Limb (tissue), 2 donors: ENCODE measurements at regions not wholly inside any gene's neighbourhood (a gene's known extent, or its start where the extent isn't known, plus 50 kb on each side); places are given as distances from the start of the nearest gene placed in this dataset.
A peak's percentile ranks its signal among the peaks of the same experiment; 100 is the strongest.

ENCODE experiments used
- DNase-seq, 2 donors: peaks; one replicate each; pipeline ENCODE4 v3.0.0-alpha.2; 2016; ENCODE audit errors: extremely low spot score in 2 of 2

DNA sequence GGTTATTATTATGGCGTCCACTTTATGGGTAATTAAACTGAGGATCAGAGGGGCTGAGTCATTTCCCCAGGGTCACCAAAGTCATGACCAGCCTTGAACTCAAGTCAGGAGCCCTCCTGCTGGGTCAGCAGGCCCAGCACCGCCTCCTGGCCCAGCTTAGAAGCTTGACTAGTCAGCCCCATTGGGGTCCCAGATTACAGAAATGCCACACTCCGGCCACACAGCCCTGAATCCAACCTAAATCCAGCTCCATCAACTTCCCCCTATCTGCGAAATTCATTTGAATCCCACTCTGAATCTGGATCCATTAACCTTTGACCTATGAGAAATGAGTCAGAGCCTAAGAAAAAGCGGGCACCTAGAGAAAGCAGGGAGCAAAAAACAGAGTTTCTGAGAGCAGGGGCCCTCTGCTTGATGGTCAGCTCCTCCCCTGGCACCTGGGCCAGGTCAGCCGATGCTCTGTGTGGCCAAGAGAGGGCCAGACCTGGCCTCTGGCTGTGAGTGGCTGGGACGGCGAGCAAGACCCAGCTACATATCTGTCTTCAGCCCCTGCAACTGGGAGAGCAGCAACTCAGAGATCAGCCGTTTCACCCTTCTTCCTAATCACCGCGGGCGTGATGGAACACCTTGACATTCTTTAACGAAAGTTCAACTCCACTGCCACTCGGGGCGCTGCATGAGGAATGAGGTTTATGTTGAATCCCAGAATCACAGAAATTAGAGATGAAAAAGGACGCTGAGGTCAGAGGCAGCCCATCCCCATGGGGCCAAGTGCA lies 196.1 kb downstream of the TRIM29 start:
- no peak for DNase-seq

DNA sequence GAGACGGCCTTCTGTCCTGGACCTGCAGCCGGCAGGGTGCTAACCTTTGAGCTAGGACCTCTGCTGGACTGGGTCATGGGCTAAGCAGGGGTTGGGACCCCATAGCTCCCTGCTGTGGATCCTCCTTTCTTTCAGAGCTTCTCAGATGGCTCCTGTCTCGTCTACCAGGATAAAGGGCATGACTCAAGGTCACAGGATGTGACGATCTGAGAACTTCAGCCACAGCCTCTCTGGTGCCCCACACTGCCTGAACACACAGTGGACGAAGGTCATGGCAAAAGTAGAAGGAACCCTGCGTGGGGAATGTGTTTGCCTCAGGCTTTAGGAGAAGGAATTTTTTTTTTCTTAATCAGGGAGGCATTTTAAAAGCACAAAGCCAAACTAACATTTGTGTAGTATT lies 196.7 kb downstream of the TRIM29 start:
- no peak for DNase-seq

DNA sequence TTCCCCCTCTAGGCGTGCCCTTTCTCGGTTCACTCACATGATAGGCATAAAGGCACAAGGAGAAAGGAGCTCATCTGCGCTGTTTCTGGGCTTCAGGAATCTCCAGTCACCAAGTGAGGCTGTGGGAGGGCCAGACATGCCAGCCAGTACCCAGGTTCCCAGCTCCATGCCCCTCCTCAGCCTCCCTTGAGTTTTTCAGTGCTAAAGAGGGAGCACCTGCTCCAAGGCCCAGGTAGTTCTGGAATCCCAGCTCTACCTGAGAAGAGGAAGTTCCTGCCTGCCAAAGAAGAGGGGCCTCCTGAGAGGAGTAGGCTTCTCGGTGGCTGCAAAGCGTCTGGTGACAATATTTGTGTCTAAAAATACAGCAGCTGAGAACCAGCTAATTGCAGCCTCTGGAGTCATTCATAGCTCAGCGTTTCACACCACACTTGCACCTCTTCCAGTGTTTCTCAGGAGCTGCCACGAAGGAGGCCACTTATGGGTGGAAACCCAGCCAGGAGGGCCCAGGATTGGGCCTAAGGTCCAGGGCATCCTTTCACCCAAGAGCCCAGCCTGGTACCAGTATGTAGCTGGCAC lies 197.4 kb downstream of the TRIM29 start:
- DNase-seq: no peak

DNA sequence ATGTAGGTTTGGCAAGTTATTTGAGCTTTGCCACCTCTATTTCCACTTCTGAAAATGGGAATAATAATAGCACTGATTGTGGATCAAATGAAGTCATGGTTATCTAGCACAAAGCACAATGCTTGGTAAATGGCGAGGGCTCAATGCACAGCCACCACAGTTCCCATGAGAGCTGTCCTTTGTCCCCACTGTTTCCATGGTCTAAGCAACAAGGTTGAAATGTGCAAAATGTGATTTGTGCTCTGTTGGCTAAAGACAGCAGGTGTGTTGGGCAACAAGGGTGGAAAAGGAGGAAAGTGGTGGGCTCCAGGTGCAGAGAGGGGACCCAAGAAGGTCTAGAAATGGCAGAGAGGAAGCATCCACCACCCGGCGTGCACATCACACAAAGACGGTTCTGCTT lies 200.5 kb downstream of the TRIM29 start:
- DNase-seq: no peak

DNA sequence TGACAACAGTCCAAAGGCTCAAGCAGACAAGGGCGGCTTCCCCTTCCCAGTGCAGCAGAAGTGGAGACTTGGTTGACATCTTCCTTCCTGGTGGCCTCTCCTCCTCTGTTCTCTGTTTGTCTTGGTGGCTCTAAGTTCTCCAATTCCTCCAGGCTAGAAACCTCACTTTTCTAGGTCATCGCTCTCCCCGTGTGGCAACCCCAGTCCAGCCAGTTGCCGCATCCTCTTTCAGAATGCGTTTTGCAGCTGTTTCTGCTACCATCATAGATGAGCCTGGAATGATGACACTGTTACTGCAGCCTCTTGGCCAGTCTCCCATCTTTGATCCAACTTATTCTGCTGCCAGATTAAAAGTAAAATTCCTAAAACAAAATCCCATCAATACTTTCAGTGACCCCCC lies 201.5 kb downstream of the TRIM29 start:
- DNase-seq: peak in 1 of 2 donors; percentile 6

DNA sequence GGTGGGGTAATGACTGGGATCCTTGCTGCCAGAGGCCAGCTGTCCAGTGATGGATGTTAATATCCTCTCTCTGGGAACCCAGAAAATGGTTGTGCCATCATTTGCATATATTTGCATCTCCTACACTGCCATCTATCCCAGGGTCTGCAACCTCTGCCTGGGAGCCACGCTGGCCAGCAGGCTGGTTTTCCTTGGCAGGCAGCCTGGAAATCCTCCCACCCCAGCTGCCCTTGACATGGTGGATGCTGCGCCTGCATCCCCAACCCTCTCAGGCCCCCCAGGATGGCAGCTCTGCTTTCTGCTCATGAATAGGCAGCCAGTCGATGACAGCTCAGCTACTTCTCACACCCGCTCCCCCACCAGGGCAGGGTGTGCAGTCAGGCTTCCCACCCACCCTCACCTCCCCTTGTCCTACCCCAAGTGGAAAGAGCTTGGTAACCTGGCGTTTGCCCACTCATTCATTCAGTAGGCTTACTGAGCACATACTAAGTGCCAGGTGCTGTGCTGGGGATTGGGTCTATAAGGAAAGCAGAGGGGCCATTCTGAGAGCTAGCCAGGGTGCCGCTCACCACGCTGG lies 202.5 kb downstream of the TRIM29 start:
- peak in 1 of 2 donors; percentile 43 for DNase-seq

DNA sequence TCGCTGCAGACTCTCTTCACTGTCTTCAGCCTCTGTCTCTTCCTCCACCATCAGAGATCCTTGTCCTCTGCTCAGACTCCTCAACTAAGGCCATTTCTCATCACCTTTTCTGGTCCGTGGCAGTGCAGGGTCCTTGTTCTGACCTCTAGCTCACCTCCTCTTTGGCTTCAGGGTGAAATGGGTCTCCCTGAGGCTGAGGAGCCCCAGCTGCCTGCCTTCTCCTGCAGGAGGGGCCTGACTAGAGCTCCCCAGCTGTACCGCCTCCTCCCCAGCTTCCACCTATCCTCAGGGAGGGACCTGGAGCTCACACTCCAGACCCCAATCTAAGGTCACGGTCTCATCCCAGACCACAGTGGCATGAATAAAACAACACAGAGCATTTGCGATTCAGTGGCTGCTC lies 203.0 kb downstream of the TRIM29 start:
- DNase-seq: no peak

DNA sequence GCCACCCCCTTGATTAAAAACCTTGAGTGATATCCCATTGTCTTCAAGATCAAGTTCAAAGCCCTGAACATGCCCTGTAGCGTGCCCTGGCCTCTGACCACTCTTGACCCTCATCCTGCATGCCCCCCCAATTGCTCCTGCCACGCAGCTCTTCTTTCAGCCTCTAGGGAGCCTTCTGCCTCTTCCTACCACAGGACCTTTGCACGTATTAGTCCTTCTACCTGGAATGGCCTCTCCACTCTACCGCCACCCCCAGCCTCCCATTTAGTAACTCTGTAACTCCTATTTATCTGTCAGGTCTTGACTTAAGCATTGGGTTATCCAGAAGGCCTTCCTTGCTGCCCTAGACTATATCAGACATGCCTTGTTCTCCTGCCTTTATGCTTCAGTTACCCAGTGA lies 203.6 kb downstream of the TRIM29 start:
- no peak for DNase-seq

DNA sequence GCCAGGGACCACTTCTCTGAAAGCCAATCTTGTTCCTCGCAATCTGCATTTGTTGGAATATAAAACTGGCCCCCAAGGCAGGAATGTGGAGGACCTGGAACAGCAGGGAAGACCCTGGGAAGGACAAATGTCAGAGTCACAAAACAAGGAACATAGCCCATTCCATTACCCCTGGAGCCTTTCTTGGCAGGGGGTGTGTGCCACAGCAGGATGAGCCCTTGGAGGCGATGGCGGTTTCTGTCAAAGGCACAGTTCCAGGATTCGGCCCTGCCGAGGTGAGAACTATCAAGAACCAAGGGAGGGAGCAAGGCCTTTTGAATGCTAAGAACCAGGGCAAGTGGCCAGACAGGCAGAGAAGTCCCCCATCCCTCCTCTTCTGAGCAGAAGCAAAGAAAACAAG lies 204.3 kb downstream of the TRIM29 start:
- no peak for DNase-seq

DNA sequence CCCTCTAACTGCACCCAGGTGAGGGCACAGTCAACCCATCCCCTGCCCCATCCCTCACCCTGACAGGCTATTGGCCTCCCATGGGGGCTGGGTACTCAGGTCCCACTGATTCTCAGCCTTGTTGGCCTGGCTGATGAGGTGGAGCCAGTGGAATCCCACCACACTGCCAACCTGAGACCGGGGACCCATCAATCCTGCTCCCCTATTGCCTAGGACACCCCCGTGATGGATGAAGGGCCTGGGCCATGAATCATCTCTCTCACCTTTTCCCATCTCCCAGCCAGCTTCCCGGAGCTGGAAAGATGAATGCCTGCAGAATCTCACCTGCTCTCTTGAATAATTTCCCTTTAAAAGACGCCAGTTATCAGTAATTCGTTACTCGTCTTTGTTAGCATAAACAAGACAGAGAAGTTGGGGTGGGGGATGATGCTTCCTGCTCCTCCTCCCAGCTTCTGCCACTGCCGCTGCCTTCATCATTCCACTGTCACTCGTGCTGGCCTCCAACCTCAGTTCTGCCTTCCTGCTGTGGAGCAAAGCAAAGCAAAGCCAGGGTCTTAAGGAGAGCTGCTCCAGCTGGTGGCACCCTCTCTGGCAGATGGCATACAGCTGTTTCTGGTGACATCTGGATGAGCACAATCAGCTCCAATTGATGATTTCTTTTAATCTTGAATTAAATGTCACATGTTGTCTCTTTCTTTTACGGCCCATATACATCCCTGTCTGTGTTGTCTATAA lies 204.0 kb upstream of the NECTIN1 start:
- DNase-seq: peak in 1 of 2 donors; percentile 10

DNA sequence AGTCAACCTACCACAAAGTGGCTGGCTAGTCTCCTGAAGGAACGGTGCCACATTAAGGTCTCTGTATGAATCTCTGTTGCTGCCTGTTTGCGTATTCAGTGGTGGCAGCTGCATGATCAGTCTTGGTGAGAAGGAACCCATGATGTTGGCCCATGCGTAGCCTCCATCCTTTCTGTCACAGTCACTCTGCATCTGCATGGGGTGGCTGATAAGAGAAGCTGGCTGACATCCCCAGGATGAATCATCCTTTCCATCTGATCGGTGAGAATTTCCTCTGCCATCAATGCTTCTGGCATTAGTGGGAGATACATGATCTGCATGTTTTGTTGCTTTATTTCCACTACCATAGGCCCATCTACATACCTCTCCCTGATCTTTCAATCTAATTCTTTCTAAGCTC lies 199.0 kb upstream of the NECTIN1 start:
- no peak for DNase-seq

DNA sequence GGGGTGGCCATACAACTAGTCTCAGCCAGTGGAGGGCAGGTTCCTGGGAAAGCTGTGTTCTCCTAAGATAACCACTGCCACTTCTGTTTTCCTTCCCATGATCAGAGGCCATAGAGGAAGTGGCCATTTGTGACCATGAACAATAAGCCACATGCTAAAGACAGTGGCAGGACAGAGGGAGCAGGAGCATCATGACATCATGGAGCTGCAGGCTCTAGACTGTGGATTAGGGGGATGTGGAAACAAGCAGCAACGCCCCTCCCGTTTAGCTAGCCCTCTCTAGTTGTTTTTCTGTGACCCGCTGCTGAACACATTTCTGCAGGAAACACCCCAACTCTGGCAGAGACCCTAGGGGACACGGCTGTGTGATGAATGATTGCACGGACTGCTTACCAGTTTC lies 195.0 kb upstream of the NECTIN1 start:
- DNase-seq: no peak

DNA sequence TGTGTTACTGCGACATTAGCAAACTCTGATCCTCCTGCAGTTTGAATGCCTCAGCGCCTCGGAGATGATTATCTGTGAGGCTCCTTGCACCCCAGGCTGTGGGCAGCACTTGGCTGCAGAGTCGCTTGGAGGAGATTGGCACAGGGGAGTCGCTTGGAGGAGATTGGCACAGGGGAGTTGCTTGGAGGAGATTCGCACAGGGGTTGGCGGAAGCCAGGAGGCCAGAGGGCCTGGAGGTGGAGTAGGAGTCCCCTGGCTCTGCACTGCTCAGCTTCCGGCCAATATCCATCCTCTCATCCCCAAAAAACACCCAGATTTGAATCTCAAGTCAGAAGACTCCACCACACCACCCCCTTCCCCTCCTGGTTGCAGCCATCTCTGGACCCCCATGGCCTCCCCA lies 192.6 kb upstream of the NECTIN1 start:
- no peak for DNase-seq

DNA sequence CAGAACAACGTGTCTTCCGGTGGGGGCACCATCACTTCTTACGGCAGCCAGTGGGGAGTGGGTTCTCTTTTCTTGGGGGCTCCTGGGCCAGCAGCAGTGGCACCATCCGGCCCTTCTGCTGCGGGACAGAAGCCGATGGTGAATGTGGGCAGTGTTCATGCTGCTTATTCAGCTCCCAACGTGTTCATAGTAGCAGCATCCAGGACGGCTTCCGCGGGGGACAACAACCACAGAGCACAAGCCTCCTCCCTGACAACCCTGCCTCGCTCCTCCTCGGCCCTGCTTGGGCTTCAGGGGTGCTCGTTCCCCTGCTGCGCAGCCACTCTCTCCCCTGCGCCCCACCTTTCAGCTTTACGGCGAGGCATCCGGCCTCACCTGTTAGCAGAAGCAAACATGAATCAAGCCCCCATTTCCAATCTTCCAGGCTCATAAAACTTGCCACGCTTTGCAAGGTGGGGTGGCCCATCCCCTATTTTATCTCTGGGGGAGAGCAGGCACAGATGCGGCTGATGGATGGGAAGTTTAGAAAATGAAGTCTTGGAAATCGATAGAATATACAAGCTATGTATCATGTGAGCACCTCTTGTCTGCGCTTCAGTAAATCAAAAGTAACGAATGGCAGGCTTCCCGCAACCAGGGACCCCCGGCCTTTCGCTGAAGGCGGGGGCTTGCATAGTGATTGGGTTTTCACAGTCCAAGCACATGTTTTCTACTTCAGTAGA lies 191.8 kb upstream of the NECTIN1 start:
- DNase-seq: no peak

DNA sequence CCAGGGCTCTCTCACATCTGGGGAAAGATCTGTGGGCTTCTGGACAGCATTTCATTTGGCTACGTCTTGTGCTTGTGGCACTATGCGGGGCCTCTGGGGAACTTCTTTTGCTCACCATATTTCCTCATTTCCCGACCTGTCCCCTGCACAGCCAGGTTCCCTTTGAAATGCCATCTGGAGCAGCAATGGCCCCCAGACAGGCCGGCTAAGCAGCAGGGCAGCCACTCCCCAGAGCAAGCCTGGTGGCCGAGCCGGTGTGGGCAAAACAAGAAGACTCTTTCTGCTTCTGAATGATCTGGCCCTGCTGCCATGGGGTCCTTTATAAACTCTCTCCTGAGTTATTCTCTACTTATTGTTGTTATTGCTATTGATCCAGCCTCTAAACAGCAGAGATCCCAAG lies 190.7 kb upstream of the NECTIN1 start:
- no peak for DNase-seq

DNA sequence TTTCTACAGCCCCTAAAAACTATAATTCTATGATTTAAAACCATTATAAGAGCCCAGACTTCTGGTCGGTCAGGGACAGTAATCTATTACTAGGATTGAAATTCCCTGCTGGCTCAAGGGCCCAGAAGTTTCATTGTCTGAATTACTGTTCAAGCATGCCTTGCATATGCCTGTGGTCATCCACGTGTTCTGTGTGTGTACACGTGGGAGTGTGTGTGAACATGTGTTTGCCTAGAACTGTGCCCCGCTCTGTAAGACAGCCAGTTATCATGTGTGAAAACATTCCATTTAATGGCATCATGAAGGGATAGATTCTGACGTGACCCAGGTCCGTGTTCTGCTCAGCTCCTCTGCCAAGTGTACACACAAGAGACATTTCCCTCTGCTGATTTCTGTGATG lies 189.3 kb upstream of the NECTIN1 start:
- DNase-seq: no peak

DNA sequence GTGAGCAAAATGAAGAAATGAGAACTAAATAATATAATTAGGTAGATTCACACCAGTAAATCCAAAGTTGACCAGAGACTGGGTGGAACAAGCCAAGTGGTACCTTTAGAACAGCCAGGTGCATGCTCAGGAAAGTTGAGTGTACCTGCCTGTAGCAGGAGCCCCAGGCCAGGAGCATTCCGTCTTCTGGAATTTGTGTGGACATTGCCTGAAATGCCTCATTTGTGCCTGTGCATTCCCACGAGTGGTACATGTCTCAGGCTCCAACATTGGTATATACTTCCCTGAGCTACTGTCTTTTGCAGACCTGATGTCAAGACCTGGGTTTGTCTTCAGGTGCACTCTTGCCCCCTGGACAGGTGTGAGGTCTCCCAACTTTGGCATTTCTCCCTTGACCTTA lies 187.6 kb upstream of the NECTIN1 start:
- DNase-seq: no peak

DNA sequence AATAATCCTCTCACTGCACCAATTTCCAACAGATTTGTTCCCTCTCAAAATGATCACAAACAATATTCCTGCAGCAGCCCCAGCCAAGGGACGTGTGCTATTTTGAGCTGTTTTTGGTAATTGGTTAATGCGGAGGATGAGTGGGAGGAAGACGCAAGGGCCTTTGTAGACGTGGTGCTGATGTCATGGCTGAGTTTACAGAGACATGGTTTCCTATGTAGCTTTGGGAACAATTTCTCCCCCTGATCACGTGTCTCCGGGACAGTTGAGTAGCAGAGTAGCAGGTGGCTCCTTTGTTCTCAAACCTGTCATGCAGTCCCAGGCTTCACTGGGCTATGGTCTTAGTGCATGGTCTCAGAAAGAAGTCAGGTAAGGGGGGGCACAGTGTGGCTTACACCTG lies 183.2 kb upstream of the NECTIN1 start:
- DNase-seq: no peak

DNA sequence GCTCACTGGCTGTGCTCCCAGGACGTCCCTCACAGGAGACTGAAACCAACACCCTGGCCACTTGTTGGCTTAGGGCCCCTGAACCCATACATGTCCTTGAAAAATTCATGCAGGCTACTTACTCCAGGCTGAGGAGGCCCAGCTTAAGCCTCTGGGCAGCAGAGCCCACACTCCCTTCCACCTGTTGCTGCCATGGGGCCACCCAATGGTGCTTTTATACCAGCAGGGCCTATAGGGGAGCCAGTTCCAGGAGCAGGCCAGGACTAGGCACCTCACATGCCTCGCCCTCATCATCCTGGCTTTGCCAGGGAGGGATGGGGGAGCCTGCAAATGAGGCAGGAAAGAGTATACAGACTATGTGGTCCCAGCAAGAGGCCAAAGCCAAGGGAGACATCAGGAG lies 181.7 kb upstream of the NECTIN1 start:
- no peak for DNase-seq

DNA sequence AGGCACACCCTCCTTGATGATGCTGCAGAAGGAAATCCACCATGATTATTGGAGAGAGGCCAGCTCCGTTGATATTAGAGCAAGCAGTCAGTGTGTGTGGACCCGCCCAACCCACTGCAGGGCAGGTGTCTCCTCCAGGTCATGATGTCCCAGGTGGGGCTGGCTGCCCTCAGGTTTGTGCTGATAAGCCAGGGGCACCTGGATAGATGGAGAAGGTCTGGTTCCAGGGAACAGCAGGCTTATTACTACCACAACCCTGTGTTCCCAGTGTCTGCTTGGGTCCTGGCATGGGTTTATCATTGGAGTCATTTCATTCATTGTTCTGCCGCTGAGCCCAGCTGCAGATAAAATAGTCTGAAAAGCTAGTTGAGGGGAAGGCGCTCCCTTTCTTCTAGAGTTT lies 181.1 kb upstream of the NECTIN1 start:
- no peak for DNase-seq

DNA sequence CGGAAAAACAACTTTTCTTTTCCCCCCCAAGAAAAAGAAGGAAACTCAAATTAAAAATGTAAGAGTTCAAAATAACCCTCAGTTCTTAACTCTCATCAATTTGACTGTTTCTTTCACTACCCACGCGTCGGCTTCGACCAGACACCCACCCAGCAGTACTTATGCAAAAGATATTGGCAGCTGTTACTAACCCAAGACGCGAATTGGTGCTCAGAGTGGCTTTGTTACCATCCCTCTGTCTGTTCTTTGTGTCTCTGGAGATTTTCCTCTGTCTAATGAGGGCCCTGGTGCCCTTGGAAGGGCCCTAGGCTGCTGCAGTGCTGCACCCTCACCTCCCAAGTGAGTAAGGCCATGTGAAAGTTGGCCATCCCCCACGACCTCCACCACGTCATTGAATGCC lies 180.5 kb upstream of the NECTIN1 start:
- no peak for DNase-seq

DNA sequence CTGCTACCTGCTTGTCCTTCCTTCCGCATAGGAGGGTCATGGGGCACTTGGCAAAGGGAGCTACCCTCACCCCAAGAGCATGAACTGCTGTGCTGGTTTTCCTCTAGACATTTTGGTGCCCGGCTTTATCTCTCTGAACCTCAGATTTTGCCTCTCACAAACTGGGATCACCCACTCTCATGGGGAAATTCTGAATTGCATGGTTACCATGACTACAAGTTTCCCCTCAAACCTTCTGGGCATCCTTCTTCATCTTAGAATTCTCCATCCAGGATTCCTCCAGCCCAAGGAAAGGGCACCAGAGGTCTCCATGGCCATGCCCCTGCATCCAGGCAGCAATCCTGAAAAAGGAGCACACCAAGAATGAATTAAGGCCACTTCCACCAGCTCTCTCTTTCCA lies 180.1 kb upstream of the NECTIN1 start:
- DNase-seq: no peak
